T-cell (primary cell): ENCODE measurements at regions not wholly inside any gene's neighbourhood (a gene's known extent, or its start where the extent isn't known, plus 50 kb on each side); places are given as distances from the start of the nearest gene placed in this dataset.
A peak's percentile ranks its signal among the peaks of the same experiment; 100 is the strongest.

Experiments
- ATAC-seq, 4 experiments: fragments of 200-7000 bp in 3 of 4; fragments of 150-1000 bp in 1 of 4; cut with Tn5 transposase; replicated peaks in 1 of 4; 1 replicate in 3 of 4; 2 replicates in 1 of 4; pipeline ENCODE4 v1.10.0; 2021; ENCODE audit warnings: moderate library complexity in 3 of 4, mild to moderate bottlenecking in 2 of 4, moderate number of reproducible peaks in 1 of 4
- CTCF ChIA-PET, 2 donors: fragments of 300-600 bp; sonication (Branson Sonifier 250); formaldehyde crosslinking; loops; one replicate each; lab custom pipeline; 2022; ENCODE audit warnings: antibody characterized with exemption in 2 of 2; lab: Charles Lee
- POLR2A ChIA-PET, 2 donors: fragments of 300-600 bp; sonication (Branson Sonifier 250); formaldehyde crosslinking; loops; one replicate each; lab custom pipeline; 2022; ENCODE audit warnings: antibody characterized with exemption in 2 of 2; lab: Charles Lee
- DNase-seq, 35 experiments: peaks; one replicate each; pipeline versions ENCODE4 v3.0.0 to v3.0.0-alpha.2; 2013 to 2023
- H3K27ac ChIP-seq: one replicate; pipeline ENCODE4 v1.5.1; 2013; ENCODE audit warnings: low read length
- H3K27me3 ChIP-seq, 2 experiments: replicated peaks in 1 of 2; 1 replicate in 1 of 2; 2 replicates in 1 of 2; pipeline versions ENCODE4 v1.6.1 to v1.7.0; 2013; ENCODE audit warnings: low read length in 1 of 2, mixed read lengths in 1 of 2; ENCODE audit not compliant: control insufficient read depth in 2 of 2, insufficient read depth in 2 of 2; ENCODE audit errors: extremely low read depth in 1 of 2
- H3K36me3 ChIP-seq, 2 donors: 1 replicate in 1 of 2; 2 replicates in 1 of 2; pipeline versions ENCODE4 v1.6.1 to v1.7.0; 2013; ENCODE audit warnings: low read length in 1 of 2; ENCODE audit not compliant: control insufficient read depth in 2 of 2, insufficient read depth in 1 of 2; ENCODE audit errors: extremely low read depth in 1 of 2
- H3K4me1 ChIP-seq, 2 experiments: 1 replicate in 1 of 2; 2 replicates in 1 of 2; pipeline versions ENCODE4 v1.6.1 to v1.7.0; 2013; ENCODE audit warnings: low read length in 2 of 2, mixed read lengths in 1 of 2; ENCODE audit not compliant: insufficient read depth in 2 of 2, control insufficient read depth in 1 of 2; ENCODE audit errors: extremely low read depth in 1 of 2
- H3K4me3 ChIP-seq, 2 donors: 1 replicate in 1 of 2; 2 replicates in 1 of 2; pipeline versions ENCODE4 v1.5.1 to v1.7.0; 2013; ENCODE audit warnings: mild to moderate bottlenecking in 2 of 2, low read length in 1 of 2, moderate library complexity in 1 of 2; ENCODE audit not compliant: control insufficient read depth in 1 of 2; ENCODE audit errors: extremely low read depth in 1 of 2
- H3K9me3 ChIP-seq: 2 replicates; pipeline ENCODE4 v1.7.0; 2013
- H3K27ac Mint-ChIP-seq, 2 donors: one replicate each; pipeline ENCODE4 v1.8.0; 2020 to 2021; ENCODE audit warnings: mild to moderate bottlenecking in 2 of 2, mixed read lengths in 2 of 2
- H3K27me3 Mint-ChIP-seq, 2 donors: one replicate each; pipeline ENCODE4 v1.8.0; 2021 to 2022; ENCODE audit warnings: mixed read lengths in 2 of 2
- H3K36me3 Mint-ChIP-seq: one replicate; pipeline ENCODE4 v1.8.0; 2021; ENCODE audit warnings: mixed read lengths
- H3K4me1 Mint-ChIP-seq, 3 donors: one replicate each; pipeline ENCODE4 v1.8.0; 2020 to 2022; ENCODE audit warnings: mixed read lengths in 3 of 3, mild to moderate bottlenecking in 1 of 3
- H3K4me3 Mint-ChIP-seq, 3 donors: one replicate each; pipeline ENCODE4 v1.8.0; 2020 to 2022; ENCODE audit warnings: mild to moderate bottlenecking in 3 of 3, mixed read lengths in 3 of 3, moderate library complexity in 3 of 3
- H3K9me3 Mint-ChIP-seq, 3 donors: one replicate each; pipeline ENCODE4 v1.8.0; 2020 to 2022; ENCODE audit warnings: mixed read lengths in 3 of 3
- WGBS: methylation state at CpG from one replicate; pipeline ENCODE4 v1.1.5; 2013; ENCODE audit warnings: missing lambda C conversion rate; ENCODE audit not compliant: insufficient coverage; 5-methylcytosine and 5-hydroxymethylcytosine counted together

- no peak overlapping the region for H3K27ac Mint-ChIP-seq
Measured at GRCh38 chr10:98332623-98333269, 64.8 kb upstream of the LOXL4 start.

GRCh38 chr10:98331885-98332284 is 63.9 kb upstream of the LOXL4 start:
- no peaks in the 10 kb centered on the region for H3K4me1 Mint-ChIP-seq
- no peaks in the 10 kb centered on the region for H3K9me3 ChIP-seq
- CTCF ChIA-PET, result interaction anchor here in 1 of 2 donors (1.2 kb wide), 1 partner anchor 61 kb away, joined by 3 read pairs; no protein-coding TSS in a partner anchor
- 83% methylated on average over 2 of the region's 6 CpGs for WGBS
- no peaks in the 10 kb centered on the region for H3K36me3 ChIP-seq
- H3K36me3 Mint-ChIP-seq, result no peaks in the 10 kb centered on the region
- H3K27me3 Mint-ChIP-seq, result peaks cover 7 to 14% of the 10 kb centered on the region in 2 donors
- no peak overlapping the region for H3K27ac Mint-ChIP-seq
- peak in 1 of 35 experiments; percentile 22 for DNase-seq
- no peak for ATAC-seq
- no peak overlapping the region for H3K4me3 ChIP-seq
- POLR2A ChIA-PET, result no interaction called here
- no peak overlapping the region for H3K4me3 Mint-ChIP-seq
- no peak overlapping the region for H3K27ac ChIP-seq
- no peaks in the 10 kb centered on the region for H3K4me1 ChIP-seq
- peaks cover 0 to 3% (median 0%) of the 10 kb centered on the region in 3 donors for H3K9me3 Mint-ChIP-seq
- H3K27me3 ChIP-seq, result peaks cover 2 to 9% of the 10 kb centered on the region in 2 experiments

More at GRCh38 chr10:98332623-98333269, 64.8 kb upstream of the LOXL4 start:
- Histone ChIP-seq H3K27ac (no peak overlapping the region), H3K4me3 (no peak overlapping the region), H3K36me3 (no peaks in the 10 kb centered on the region), H3K4me1 (no peaks in the 10 kb centered on the region), H3K9me3 (no peaks in the 10 kb centered on the region), H3K27me3 (peaks cover 2% of the 10 kb centered on the region in 2 experiments)
- H3K36me3 Mint-ChIP-seq, result no peaks in the 10 kb centered on the region
- ChIA-PET CTCF (interaction anchor here in 1 of 2 donors (1.2 kb wide), 1 partner anchor 60 kb away, joined by 3 read pairs; no protein-coding TSS in a partner anchor), POLR2A (no interaction called here)
- ATAC-seq (no peak), DNase-seq (no peak)
- 100% methylated on average over 1 of the region's 8 CpGs for WGBS
- H3K9me3 Mint-ChIP-seq, result peaks cover 0 to 3% (median 0%) of the 10 kb centered on the region in 3 donors
- peaks cover 1 to 8% of the 10 kb centered on the region in 2 donors for H3K27me3 Mint-ChIP-seq
- H3K4me3 Mint-ChIP-seq, result no peak overlapping the region
- no peaks in the 10 kb centered on the region for H3K4me1 Mint-ChIP-seq

- Mint-ChIP-seq H3K9me3 (peaks cover 0 to 3% (median 0%) of the 10 kb centered on the region in 3 donors), H3K36me3 (no peaks in the 10 kb centered on the region), H3K27me3 (peaks cover 12 to 19% of the 10 kb centered on the region in 2 donors), H3K27ac (no peak overlapping the region), H3K4me1 (no peaks in the 10 kb centered on the region), H3K4me3 (no peak overlapping the region)
- Histone ChIP-seq H3K27me3 (peaks cover 2 to 14% of the 10 kb centered on the region in 2 experiments), H3K27ac (no peak overlapping the region), H3K4me1 (no peaks in the 10 kb centered on the region), H3K36me3 (no peaks in the 10 kb centered on the region), H3K4me3 (no peak overlapping the region), H3K9me3 (no peaks in the 10 kb centered on the region)
- ATAC-seq (no peak), DNase-seq (no peak)
- ChIA-PET POLR2A (interaction anchor here in 1 of 2 donors (0.7 kb wide), 1 partner anchor 1251 kb away, joined by 3 read pairs; no protein-coding TSS in a partner anchor), CTCF (interaction anchor here in 1 of 2 donors (0.7 kb wide), 1 partner anchor 9 kb away, joined by 3 read pairs; no protein-coding TSS in a partner anchor)
- WGBS, result 75% methylated on average over 2 of the region's 7 CpGs
Measured at GRCh38 chr10:98330987-98331386, 63.0 kb upstream of the LOXL4 start.

- DNase-seq (no peak), ATAC-seq (no peak)
- Mint-ChIP-seq H3K27me3 (peaks cover 12 to 20% of the 10 kb centered on the region in 2 donors), H3K27ac (no peak overlapping the region), H3K4me1 (no peaks in the 10 kb centered on the region), H3K4me3 (no peak overlapping the region), H3K36me3 (no peaks in the 10 kb centered on the region), H3K9me3 (peaks cover 0 to 3% (median 0%) of the 10 kb centered on the region in 3 donors)
- no peaks in the 10 kb centered on the region for H3K36me3 ChIP-seq
- ChIA-PET CTCF (interaction anchor here in 1 of 2 donors (0.6 kb wide), 1 partner anchor 149 kb away, joined by 3 read pairs; no protein-coding TSS in a partner anchor), POLR2A (no interaction called here)
- 60% methylated on average over 1 of the region's 1 CpG for WGBS
- peaks cover 2 to 14% of the 10 kb centered on the region in 2 experiments for H3K27me3 ChIP-seq
- H3K4me1 ChIP-seq, result no peaks in the 10 kb centered on the region
- H3K27ac ChIP-seq, result no peak overlapping the region
- H3K4me3 ChIP-seq, result no peak overlapping the region
- H3K9me3 ChIP-seq, result no peaks in the 10 kb centered on the region
Measured at GRCh38 chr10:98328640-98329039, 60.6 kb upstream of the LOXL4 start.

- ATAC-seq, result no peak
- WGBS, result 60% methylated on average over 1 of the region's 3 CpGs
- POLR2A ChIA-PET, result no interaction called here
Measured at GRCh38 chr10:98328163-98328562, 60.2 kb upstream of the LOXL4 start.

GRCh38 chr10:98326621-98327027 is 58.6 kb upstream of the LOXL4 start:
- POLR2A ChIA-PET, result no interaction called here
- WGBS, result 46% methylated on average over 8 of the region's 15 CpGs
- CTCF ChIA-PET, result no interaction called here
- Mint-ChIP-seq H3K4me1 (no peaks in the 10 kb centered on the region), H3K4me3 (no peak overlapping the region), H3K27me3 (peaks cover 11 to 21% of the 10 kb centered on the region in 2 donors), H3K36me3 (no peaks in the 10 kb centered on the region), H3K27ac (no peak overlapping the region), H3K9me3 (peaks cover 0 to 3% (median 0%) of the 10 kb centered on the region in 3 donors)
- DNase-seq (no peak), ATAC-seq (no peak)
- Histone ChIP-seq H3K4me3 (no peak overlapping the region), H3K9me3 (no peaks in the 10 kb centered on the region), H3K27me3 (peaks cover 0 to 14% of the 10 kb centered on the region in 2 experiments), H3K27ac (no peak overlapping the region), H3K4me1 (no peaks in the 10 kb centered on the region), H3K36me3 (no peaks in the 10 kb centered on the region)

More at GRCh38 chr10:98328163-98328562, 60.2 kb upstream of the LOXL4 start:
- CTCF ChIA-PET, result no interaction called here
- no peak overlapping the region for H3K27ac Mint-ChIP-seq
- no peak overlapping the region for H3K4me3 Mint-ChIP-seq
- no peaks in the 10 kb centered on the region for H3K4me1 Mint-ChIP-seq
- H3K27ac ChIP-seq, result no peak overlapping the region
- H3K4me3 ChIP-seq, result no peak overlapping the region
- no peaks in the 10 kb centered on the region for H3K4me1 ChIP-seq
- H3K36me3 ChIP-seq, result no peaks in the 10 kb centered on the region
- H3K27me3 ChIP-seq, result peaks cover 2 to 14% of the 10 kb centered on the region in 2 experiments
- no peak for DNase-seq
- no peaks in the 10 kb centered on the region for H3K9me3 ChIP-seq
- H3K9me3 Mint-ChIP-seq, result peaks cover 0 to 3% (median 0%) of the 10 kb centered on the region in 3 donors
- no peaks in the 10 kb centered on the region for H3K36me3 Mint-ChIP-seq
- H3K27me3 Mint-ChIP-seq, result peaks cover 12 to 24% of the 10 kb centered on the region in 2 donors
